ENCODE measurements at regions not wholly inside any gene's neighbourhood (a gene's known extent, or its start where the extent isn't known, plus 50 kb on each side); places are given as distances from the start of the nearest gene placed in this dataset.
"Not testable (repeated sequence)": the region's sequence is repeated elsewhere in the genome, so short reads cannot be mapped to it uniquely, and the experiment has no call there.

- TF ChIP-seq CTCF (IDR thresholded peaks at IDR 0.05; ENCODE audit: insufficient read depth, low read depth, low read length); EZH2 (IDR thresholded peaks at IDR 0.05; ENCODE audit: insufficient read depth, low read length): not testable (repeated sequence)
Observed at GRCh38 chr14:87733115-87733514, 259.9 kb downstream of the GALC start.
